ENCODE measurements at regions not wholly inside any gene's neighbourhood (a gene's known extent, or its start where the extent isn't known, plus 50 kb on each side); places are given as distances from the start of the nearest gene placed in this dataset.

DNA sequence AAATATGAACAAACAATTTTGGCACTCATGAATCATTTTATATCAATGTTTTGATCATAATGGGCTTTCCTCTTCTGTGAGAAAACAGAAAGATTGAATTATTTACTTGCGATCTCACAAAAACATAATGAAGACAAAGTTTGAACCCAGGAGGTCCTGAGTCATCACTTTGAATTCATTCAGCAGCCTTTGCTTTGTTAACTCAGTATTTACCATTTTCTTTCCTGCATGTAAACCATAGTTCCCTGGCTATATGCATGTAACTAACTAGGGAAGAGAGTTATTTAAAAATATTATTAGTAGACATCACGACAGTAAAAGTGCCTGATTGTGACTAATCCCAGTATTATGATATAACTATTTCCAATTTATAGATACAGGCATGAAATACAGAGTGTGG lies 1026.2 kb downstream of the PLOD2 start:
- Histone ChIP-seq H2BK12ac (ENCODE audit: insufficient read length, low read depth, low read length) (no peak overlapping the region), H2BK5ac (ENCODE audit: insufficient read length, low read length) (no peak overlapping the region), H2AK5ac (ENCODE audit: insufficient read length, low read length) (no peak overlapping the region), H3K4me1 (ENCODE audit: insufficient read depth, low read length) (no peaks in the 10 kb centered on the region), H2BK20ac (ENCODE audit: low read depth, low read length, poor library complexity, severe bottlenecking) (no peak overlapping the region), H2BK15ac (ENCODE audit: low read depth, low read length) (no peak overlapping the region), H3K79me2 (ENCODE audit: insufficient read depth, low read length) (no peaks in the 10 kb centered on the region), H2AFZ (ENCODE audit: low read length) (no peak overlapping the region), H4K20me1 (ENCODE audit: control insufficient read depth, insufficient read depth, insufficient read length) (no peaks in the 10 kb centered on the region), H3K4me2 (ENCODE audit: insufficient read depth, insufficient read length, low read length) (no peak overlapping the region), H3K23ac (ENCODE audit: insufficient read length, low read depth, low read length) (no peak overlapping the region), H3K18ac (ENCODE audit: insufficient read length, low read depth, low read length) (no peak overlapping the region), H3K27ac (ENCODE audit: insufficient read length, low read depth, low read length) (no peak overlapping the region), H4K5ac (ENCODE audit: insufficient read length, low read depth, low read length) (no peak overlapping the region), H4K91ac (ENCODE audit: insufficient read length, low read depth, low read length) (no peak overlapping the region), H3T11ph (ENCODE audit: low read length) (no peak overlapping the region), H3K9ac (ENCODE audit: extremely low read depth, insufficient read length, low read length) (no peak overlapping the region), H3K27me3 (ENCODE audit: insufficient read depth, low read length) (no peaks in the 10 kb centered on the region), H3K4ac (ENCODE audit: low read depth, low read length) (no peak overlapping the region), H2BK120ac (ENCODE audit: low read depth, low read length, poor library complexity, severe bottlenecking) (no peak overlapping the region), H3K9me3 (ENCODE audit: control insufficient read depth, low read depth, low read length) (no peaks in the 10 kb centered on the region), H4K8ac (replicated peaks; ENCODE audit: insufficient read length, low read depth, low read length) (no peak overlapping the region), H3K14ac (ENCODE audit: insufficient read depth, low read length) (no peak overlapping the region), H3K23me2 (ENCODE audit: insufficient read length, low read depth, low read length, poor library complexity, severe bottlenecking) (no peaks in the 10 kb centered on the region), H3K79me1 (ENCODE audit: insufficient read depth, low read depth, low read length, poor library complexity, severe bottlenecking) (no peaks in the 10 kb centered on the region), H3K56ac (ENCODE audit: insufficient read length, low read depth, low read length) (no peak overlapping the region)
- no peak for DNase-seq
- Mint-ChIP-seq H3K4me3 (no peak overlapping the region), H3K27me3 (ENCODE audit: low read depth) (no peaks in the 10 kb centered on the region), H3K27ac (no peak overlapping the region; a peak in 1 of 7 replicates), H3K4me1 (peaks cover 0 to 8% of the 10 kb centered on the region in 2 experiments; a peak in 3 of 4 replicates), H3K36me3 (ENCODE audit: insufficient read depth in 1 of 3, low read depth in 3 of 3) (no peaks in the 10 kb centered on the region), H3K9me3 (no peaks in the 10 kb centered on the region)
- WGBS (ENCODE audit: extremely low coverage, insufficient read length, low lambda C conversion rate) = no CpG with 5 or more reads among the region's 2 CpGs
- TF ChIP-seq, protein P1, sequence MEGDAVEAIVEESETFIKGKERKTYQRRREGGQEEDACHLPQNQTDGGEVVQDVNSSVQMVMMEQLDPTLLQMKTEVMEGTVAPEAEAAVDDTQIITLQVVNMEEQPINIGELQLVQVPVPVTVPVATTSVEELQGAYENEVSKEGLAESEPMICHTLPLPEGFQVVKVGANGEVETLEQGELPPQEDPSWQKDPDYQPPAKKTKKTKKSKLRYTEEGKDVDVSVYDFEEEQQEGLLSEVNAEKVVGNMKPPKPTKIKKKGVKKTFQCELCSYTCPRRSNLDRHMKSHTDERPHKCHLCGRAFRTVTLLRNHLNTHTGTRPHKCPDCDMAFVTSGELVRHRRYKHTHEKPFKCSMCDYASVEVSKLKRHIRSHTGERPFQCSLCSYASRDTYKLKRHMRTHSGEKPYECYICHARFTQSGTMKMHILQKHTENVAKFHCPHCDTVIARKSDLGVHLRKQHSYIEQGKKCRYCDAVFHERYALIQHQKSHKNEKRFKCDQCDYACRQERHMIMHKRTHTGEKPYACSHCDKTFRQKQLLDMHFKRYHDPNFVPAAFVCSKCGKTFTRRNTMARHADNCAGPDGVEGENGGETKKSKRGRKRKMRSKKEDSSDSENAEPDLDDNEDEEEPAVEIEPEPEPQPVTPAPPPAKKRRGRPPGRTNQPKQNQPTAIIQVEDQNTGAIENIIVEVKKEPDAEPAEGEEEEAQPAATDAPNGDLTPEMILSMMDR (conservative IDR thresholded peaks at IDR 0.05) = no peak

Data from H9 (cell line).